H1 (cell line): ENCODE measurements at regions not wholly inside any gene's neighbourhood (a gene's known extent, or its start where the extent isn't known, plus 50 kb on each side); places are given as distances from the start of the nearest gene placed in this dataset.

Source experiments
- TF ChIP-seq, protein P1 (sequence below): fragments of 300-600 bp; sonication (generic); IDR thresholded peaks from 2 replicates; pipeline ENCODE4 v1.7.1; 2012; ENCODE audit warnings: low read length, moderate library complexity, mild to moderate bottlenecking, inconsistent platforms; ENCODE audit not compliant: insufficient replicate concordance

DNA sequence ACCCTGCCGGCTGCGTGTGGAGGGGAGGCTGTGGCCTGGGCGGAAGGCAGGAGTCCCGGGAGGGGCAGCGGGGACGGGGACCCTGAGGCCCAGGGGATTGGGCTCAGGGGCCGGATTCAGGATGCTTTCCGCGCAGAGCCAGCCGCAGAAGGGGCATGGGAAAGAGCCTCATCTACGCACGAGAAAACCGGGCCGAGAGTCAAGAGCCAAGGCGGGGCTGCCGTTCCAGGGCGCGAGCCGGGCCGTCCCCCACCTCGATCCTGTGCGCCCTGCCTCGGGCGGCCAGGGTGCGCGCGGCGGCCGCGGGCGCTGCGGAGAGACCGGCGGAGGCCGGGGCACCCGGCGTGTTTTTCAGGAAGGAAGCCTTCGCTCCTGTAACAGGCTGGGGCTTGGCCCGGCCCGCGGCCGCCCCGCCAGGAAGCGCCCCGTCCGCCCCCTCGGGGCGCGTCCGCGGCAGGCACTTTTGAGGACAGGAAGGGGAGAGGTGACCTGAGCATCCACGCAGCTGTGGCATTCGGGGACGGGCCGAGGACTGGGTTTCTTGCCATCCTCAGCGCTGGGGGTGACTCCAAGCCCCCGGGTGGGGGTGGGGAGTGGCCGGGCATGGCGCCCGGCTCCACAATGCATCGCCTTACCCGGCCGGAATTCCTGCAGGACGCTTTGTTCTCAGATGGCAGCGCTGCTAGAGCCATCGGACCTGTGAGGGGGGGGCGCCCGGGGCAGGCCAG is 62.3 kb upstream of the GATA2 start (continued):
- TF ChIP-seq, protein P1, sequence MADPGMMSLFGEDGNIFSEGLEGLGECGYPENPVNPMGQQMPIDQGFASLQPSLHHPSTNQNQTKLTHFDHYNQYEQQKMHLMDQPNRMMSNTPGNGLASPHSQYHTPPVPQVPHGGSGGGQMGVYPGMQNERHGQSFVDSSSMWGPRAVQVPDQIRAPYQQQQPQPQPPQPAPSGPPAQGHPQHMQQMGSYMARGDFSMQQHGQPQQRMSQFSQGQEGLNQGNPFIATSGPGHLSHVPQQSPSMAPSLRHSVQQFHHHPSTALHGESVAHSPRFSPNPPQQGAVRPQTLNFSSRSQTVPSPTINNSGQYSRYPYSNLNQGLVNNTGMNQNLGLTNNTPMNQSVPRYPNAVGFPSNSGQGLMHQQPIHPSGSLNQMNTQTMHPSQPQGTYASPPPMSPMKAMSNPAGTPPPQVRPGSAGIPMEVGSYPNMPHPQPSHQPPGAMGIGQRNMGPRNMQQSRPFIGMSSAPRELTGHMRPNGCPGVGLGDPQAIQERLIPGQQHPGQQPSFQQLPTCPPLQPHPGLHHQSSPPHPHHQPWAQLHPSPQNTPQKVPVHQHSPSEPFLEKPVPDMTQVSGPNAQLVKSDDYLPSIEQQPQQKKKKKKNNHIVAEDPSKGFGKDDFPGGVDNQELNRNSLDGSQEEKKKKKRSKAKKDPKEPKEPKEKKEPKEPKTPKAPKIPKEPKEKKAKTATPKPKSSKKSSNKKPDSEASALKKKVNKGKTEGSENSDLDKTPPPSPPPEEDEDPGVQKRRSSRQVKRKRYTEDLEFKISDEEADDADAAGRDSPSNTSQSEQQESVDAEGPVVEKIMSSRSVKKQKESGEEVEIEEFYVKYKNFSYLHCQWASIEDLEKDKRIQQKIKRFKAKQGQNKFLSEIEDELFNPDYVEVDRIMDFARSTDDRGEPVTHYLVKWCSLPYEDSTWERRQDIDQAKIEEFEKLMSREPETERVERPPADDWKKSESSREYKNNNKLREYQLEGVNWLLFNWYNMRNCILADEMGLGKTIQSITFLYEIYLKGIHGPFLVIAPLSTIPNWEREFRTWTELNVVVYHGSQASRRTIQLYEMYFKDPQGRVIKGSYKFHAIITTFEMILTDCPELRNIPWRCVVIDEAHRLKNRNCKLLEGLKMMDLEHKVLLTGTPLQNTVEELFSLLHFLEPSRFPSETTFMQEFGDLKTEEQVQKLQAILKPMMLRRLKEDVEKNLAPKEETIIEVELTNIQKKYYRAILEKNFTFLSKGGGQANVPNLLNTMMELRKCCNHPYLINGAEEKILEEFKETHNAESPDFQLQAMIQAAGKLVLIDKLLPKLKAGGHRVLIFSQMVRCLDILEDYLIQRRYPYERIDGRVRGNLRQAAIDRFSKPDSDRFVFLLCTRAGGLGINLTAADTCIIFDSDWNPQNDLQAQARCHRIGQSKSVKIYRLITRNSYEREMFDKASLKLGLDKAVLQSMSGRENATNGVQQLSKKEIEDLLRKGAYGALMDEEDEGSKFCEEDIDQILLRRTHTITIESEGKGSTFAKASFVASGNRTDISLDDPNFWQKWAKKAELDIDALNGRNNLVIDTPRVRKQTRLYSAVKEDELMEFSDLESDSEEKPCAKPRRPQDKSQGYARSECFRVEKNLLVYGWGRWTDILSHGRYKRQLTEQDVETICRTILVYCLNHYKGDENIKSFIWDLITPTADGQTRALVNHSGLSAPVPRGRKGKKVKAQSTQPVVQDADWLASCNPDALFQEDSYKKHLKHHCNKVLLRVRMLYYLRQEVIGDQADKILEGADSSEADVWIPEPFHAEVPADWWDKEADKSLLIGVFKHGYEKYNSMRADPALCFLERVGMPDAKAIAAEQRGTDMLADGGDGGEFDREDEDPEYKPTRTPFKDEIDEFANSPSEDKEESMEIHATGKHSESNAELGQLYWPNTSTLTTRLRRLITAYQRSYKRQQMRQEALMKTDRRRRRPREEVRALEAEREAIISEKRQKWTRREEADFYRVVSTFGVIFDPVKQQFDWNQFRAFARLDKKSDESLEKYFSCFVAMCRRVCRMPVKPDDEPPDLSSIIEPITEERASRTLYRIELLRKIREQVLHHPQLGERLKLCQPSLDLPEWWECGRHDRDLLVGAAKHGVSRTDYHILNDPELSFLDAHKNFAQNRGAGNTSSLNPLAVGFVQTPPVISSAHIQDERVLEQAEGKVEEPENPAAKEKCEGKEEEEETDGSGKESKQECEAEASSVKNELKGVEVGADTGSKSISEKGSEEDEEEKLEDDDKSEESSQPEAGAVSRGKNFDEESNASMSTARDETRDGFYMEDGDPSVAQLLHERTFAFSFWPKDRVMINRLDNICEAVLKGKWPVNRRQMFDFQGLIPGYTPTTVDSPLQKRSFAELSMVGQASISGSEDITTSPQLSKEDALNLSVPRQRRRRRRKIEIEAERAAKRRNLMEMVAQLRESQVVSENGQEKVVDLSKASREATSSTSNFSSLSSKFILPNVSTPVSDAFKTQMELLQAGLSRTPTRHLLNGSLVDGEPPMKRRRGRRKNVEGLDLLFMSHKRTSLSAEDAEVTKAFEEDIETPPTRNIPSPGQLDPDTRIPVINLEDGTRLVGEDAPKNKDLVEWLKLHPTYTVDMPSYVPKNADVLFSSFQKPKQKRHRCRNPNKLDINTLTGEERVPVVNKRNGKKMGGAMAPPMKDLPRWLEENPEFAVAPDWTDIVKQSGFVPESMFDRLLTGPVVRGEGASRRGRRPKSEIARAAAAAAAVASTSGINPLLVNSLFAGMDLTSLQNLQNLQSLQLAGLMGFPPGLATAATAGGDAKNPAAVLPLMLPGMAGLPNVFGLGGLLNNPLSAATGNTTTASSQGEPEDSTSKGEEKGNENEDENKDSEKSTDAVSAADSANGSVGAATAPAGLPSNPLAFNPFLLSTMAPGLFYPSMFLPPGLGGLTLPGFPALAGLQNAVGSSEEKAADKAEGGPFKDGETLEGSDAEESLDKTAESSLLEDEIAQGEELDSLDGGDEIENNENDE = no peak
